ENCODE measurements at regions not wholly inside any gene's neighbourhood (a gene's known extent, or its start where the extent isn't known, plus 50 kb on each side); places are given as distances from the start of the nearest gene placed in this dataset.

GRCh38 chr1:38300616-38301015, 254.0 kb upstream of the POU3F1 start:
- no peak for DNase-seq (ENCODE audit: low read depth in 1 of 2, low spot score in 1 of 2)
- in situ Hi-C loops (cut with HindIII; ENCODE audit: low pct_unique_long_range_greater_than_20kb, low sequenced_read_pairs): no loop called here
- no peak for TF ChIP-seq JUND (IDR thresholded peaks at IDR 0.05; ENCODE audit: low read depth)

GRCh38 chr1:38297842-38298241, 251.2 kb upstream of the POU3F1 start:
- no peak for TF ChIP-seq JUND (IDR thresholded peaks at IDR 0.05; ENCODE audit: low read depth)
- DNase-seq (ENCODE audit: low read depth in 1 of 2, low spot score in 1 of 2): no peak
- in situ Hi-C loops (cut with HindIII; ENCODE audit: low pct_unique_long_range_greater_than_20kb, low sequenced_read_pairs): no loop called here

- TF ChIP-seq JUND (IDR thresholded peaks at IDR 0.05; ENCODE audit: low read depth): no peak
- DNase-seq (ENCODE audit: low read depth in 1 of 2, low spot score in 1 of 2): no peak
- in situ Hi-C loops (cut with HindIII; ENCODE audit: low pct_unique_long_range_greater_than_20kb, low sequenced_read_pairs): no loop called here
Observed at GRCh38 chr1:38297246-38297645, 250.7 kb upstream of the POU3F1 start.

GRCh38 chr1:38296047-38296446, 249.5 kb upstream of the POU3F1 start:
- no peak for TF ChIP-seq JUND (IDR thresholded peaks at IDR 0.05; ENCODE audit: low read depth)
- in situ Hi-C loops (cut with HindIII; ENCODE audit: low pct_unique_long_range_greater_than_20kb, low sequenced_read_pairs): no loop called here
- DNase-seq (ENCODE audit: low read depth in 1 of 2, low spot score in 1 of 2): no peak

- in situ Hi-C loops (cut with HindIII; ENCODE audit: low pct_unique_long_range_greater_than_20kb, low sequenced_read_pairs): no loop called here
- no peak for TF ChIP-seq JUND (IDR thresholded peaks at IDR 0.05; ENCODE audit: low read depth)
Observed at GRCh38 chr1:38293567-38293966, 247.0 kb upstream of the POU3F1 start.

GRCh38 chr1:38292969-38293368, 246.4 kb upstream of the POU3F1 start:
- in situ Hi-C loops (cut with HindIII; ENCODE audit: low pct_unique_long_range_greater_than_20kb, low sequenced_read_pairs): no loop called here
- TF ChIP-seq JUND (IDR thresholded peaks at IDR 0.05; ENCODE audit: low read depth): no peak
- no peak for DNase-seq (ENCODE audit: low read depth in 1 of 2, low spot score in 1 of 2)

More at GRCh38 chr1:38293567-38293966, 247.0 kb upstream of the POU3F1 start:
- DNase-seq (ENCODE audit: low read depth in 1 of 2, low spot score in 1 of 2): no peak

GRCh38 chr1:38291906-38292521, 245.4 kb upstream of the POU3F1 start:
- DNase-seq (ENCODE audit: low read depth in 1 of 2, low spot score in 1 of 2): no peak
- in situ Hi-C loops (cut with HindIII; ENCODE audit: low pct_unique_long_range_greater_than_20kb, low sequenced_read_pairs): no loop called here
- TF ChIP-seq JUND (IDR thresholded peaks at IDR 0.05; ENCODE audit: low read depth): no peak

GRCh38 chr1:38291336-38291735, 244.7 kb upstream of the POU3F1 start:
- TF ChIP-seq JUND (IDR thresholded peaks at IDR 0.05; ENCODE audit: low read depth): no peak
- in situ Hi-C loops (cut with HindIII; ENCODE audit: low pct_unique_long_range_greater_than_20kb, low sequenced_read_pairs): no loop called here
- DNase-seq (ENCODE audit: low read depth in 1 of 2, low spot score in 1 of 2): no peak

- no peak for TF ChIP-seq JUND (IDR thresholded peaks at IDR 0.05; ENCODE audit: low read depth)
- DNase-seq (ENCODE audit: low read depth in 1 of 2, low spot score in 1 of 2): peak in 1 of 2 experiments; percentile 44
- in situ Hi-C loops (cut with HindIII; ENCODE audit: low pct_unique_long_range_greater_than_20kb, low sequenced_read_pairs): no loop called here
Observed at GRCh38 chr1:38289034-38289433, 242.4 kb upstream of the POU3F1 start.

GRCh38 chr1:38287547-38287946, 241.0 kb upstream of the POU3F1 start:
- in situ Hi-C loops (cut with HindIII; ENCODE audit: low pct_unique_long_range_greater_than_20kb, low sequenced_read_pairs): no loop called here
- no peak for TF ChIP-seq JUND (IDR thresholded peaks at IDR 0.05; ENCODE audit: low read depth)
- DNase-seq (ENCODE audit: low read depth in 1 of 2, low spot score in 1 of 2): no peak

GRCh38 chr1:38287036-38287435, 240.4 kb upstream of the POU3F1 start:
- no peak for DNase-seq (ENCODE audit: low read depth in 1 of 2, low spot score in 1 of 2)
- in situ Hi-C loops (cut with HindIII; ENCODE audit: low pct_unique_long_range_greater_than_20kb, low sequenced_read_pairs): no loop called here
- TF ChIP-seq JUND (IDR thresholded peaks at IDR 0.05; ENCODE audit: low read depth): no peak

GRCh38 chr1:38285807-38286530, 239.4 kb upstream of the POU3F1 start:
- in situ Hi-C loops (cut with HindIII; ENCODE audit: low pct_unique_long_range_greater_than_20kb, low sequenced_read_pairs): no loop called here
- DNase-seq (ENCODE audit: low read depth in 1 of 2, low spot score in 1 of 2): no peak
- TF ChIP-seq JUND (IDR thresholded peaks at IDR 0.05; ENCODE audit: low read depth): no peak

GRCh38 chr1:38284953-38285352, 238.4 kb upstream of the POU3F1 start:
- TF ChIP-seq JUND (IDR thresholded peaks at IDR 0.05; ENCODE audit: low read depth): no peak
- in situ Hi-C loops (cut with HindIII; ENCODE audit: low pct_unique_long_range_greater_than_20kb, low sequenced_read_pairs): no loop called here
- no peak for DNase-seq (ENCODE audit: low read depth in 1 of 2, low spot score in 1 of 2)
